ENCODE measurements at regions not wholly inside any gene's neighbourhood (a gene's known extent, or its start where the extent isn't known, plus 50 kb on each side); places are given as distances from the start of the nearest gene placed in this dataset.

GRCh38 chr5:90111364-90112032, 298.1 kb downstream of the CETN3 start:
- TF ChIP-seq ZNF274 (IDR thresholded peaks at IDR 0.05; ENCODE audit: low read depth, low read length) (no peak), YY1 (IDR thresholded peaks at IDR 0.05; ENCODE audit: insufficient read depth, insufficient read length) (no peak), SUZ12 (IDR thresholded peaks at IDR 0.05; ENCODE audit: extremely low read depth, insufficient read depth, insufficient read length) (no peak)

All from NT2/D1 (cell line).